Forelimb muscle (tissue), 1 donor: ENCODE measurements at regions not wholly inside any gene's neighbourhood (a gene's known extent, or its start where the extent isn't known, plus 50 kb on each side); places are given as distances from the start of the nearest gene placed in this dataset.

Source experiments
- DNase-seq: peaks from one replicate; pipeline ENCODE4 v3.0.0-alpha.2; 2013; ENCODE audit warnings: low read depth

GRCh38 chr18:40387130-40387787 lies 1567.8 kb upstream of the PIK3C3 start:
- no peak for DNase-seq

- no peak for DNase-seq
These were observed 1572.8 kb upstream of the PIK3C3 start for GRCh38 chr18:40382197-40382596.

DNA sequence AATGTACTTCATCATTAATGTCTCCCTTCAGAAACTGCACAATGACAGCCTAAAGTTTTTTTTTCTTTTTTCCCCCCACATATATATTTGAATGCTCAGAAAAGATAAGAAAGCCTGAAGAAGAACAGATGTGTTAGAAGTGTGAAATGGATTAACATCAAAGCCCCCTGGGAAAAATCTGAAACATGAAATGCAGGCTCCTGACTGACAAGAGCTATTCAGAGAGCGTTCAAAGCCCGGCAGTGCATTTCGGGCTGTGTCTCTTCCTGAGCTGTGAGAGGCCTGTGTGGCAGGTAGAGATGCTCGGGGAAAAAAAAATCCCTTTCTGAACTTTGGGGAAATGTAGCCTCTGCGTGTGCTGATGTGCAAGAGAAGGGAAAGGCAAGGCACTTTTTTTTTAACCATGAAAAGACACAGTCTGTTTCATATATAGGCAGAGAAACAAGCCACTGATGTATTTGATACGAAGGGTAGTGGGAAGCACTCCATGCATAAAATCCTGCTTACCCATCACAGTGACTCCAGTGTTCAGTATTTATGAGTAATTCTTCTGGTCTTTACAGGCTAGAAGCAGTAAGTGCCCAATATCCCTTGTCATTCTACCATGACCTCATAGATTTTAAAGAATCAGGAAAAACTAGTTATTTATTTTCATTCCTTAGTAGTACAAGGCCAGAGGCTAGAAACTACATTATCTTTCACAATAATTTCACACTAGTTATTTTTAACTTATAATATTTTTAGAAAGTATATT lies 1574.2 kb upstream of the PIK3C3 start:
- no peak for DNase-seq

DNA sequence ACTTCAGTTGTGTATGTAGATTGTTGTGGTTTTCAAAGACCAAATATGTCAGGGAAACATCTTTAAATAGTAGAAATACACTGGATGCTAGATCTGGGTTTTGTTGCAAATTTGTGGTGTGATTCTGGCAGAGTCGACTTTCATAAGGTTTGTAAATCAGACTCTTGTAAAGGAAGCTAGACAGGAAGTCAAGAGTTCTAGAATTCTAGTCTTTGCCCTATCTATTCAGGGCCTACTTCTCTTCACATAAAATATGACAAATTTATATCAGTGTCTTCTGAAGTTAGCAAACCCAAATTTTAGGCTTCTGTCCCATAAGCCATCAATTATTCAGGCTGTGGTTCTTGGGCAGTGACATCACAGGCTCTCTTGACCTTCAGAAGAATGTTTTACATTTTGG lies 1579.2 kb upstream of the PIK3C3 start:
- DNase-seq, result no peak

DNA sequence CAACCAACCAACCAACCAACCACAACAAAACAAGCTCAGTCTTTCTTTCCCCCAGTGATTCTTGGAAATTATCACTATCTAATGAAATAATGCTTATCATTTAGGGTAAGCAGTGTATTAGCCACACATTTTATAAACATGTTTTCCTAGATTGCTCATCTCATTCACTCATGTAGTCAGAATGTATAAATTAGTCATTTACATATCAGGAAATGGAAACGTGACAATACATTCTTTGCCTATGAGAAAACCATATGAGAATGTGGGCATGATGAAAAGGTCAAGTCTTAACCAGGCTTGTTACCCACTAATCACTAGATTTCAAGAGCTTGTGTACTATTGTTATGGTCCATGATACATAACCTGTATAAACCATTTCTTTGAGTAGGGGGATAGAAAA lies 1583.4 kb upstream of the PIK3C3 start:
- DNase-seq, result no peak

DNA sequence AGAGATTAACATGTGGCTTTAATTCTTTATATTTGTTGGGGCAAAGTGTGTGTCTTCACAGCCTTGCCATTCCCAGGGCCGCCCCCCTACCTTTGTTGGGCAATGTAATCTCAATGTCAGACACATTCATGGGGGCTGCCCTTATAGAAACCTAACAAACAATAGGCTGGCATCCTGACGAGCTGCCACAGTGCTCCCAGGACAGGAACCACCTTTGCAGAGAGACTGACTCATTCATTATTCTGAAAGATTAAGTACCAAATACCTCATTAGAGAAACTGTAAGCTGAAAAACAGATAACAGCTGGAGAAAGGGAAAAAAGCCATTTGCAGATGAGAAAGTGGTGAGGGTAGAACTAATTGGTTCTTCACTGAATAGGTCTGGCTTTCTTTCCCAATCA lies 1587.5 kb upstream of the PIK3C3 start:
- DNase-seq, result no peak

DNA sequence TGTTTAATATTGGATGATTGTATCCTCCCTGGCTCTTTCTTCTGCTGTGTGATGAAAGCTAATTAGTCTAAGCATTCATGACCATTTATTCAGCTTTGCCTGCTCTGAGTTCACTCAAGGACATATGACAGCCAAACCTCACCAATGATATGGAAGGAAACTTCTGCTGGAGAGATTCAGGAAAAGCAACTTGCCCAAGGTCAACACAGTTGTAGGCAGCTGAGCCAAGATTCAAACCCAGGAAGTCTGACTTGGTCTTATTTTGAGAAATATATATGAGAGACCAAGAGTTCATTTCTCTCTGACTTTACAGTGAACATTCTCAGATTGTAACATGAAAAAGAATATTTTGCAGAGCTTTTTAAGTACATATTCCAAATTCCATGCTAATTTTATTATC lies 1588.5 kb upstream of the PIK3C3 start:
- no peak for DNase-seq

DNA sequence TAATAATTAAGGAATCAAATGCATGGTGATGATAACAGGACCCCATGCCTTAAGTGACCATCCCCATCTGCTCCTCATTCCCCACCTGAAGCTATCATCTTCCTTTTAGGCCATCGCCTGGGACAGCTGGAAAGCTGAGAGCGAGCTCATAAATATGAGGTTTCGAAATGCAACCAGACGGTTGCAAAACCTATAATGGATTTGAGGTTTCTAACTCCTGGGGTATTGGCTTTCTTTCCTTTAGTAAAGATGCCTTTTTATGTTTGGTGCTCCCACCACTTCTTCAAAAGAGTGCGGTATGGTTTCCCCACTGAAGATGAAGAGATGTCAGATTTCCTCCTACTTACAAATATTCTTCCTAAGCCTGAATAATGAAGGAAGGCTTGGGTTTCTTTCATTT lies 1589.5 kb upstream of the PIK3C3 start:
- no peak for DNase-seq

DNA sequence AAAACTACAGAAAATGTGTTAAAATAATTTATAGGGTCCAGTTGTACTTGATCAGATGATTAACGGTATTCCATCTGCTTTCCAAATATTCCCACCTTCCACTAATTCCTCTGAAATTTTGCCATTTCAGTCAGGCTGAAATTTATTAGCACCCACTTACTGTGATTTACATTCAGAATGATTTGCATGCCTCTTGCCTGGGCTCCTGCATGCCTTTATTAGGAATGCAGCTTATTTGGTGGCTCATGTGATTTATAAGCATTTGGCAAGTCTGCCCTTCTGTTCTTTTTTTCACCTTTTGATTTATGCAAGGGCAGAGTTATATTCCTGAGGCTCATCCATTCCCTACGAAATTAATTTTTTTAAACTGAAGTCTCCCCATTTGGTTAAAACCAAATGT lies 1594.5 kb upstream of the PIK3C3 start:
- no peak for DNase-seq

GRCh38 chr18:40357536-40357935 lies 1597.5 kb upstream of the PIK3C3 start:
- no peak for DNase-seq

GRCh38 chr18:40356168-40356567 lies 1598.9 kb upstream of the PIK3C3 start:
- no peak for DNase-seq

DNA sequence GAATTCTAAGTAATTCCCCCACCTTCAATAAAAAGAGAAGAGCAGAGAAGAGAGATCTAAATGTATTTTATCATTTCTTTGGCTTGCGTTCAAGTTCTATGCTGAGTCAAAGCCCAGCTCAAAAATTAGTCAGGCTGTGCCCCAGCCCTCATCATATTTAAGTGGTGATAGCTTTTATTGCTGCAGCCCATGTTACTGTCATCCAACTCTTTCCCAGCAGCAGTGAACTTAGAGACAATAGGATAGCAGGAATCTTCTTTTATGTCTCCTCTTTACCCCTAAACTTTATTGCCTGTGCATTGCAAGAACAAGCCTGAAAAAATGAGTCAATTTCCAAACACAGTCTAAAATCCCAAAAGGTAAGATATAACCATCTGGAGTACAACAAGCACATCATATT lies 1599.3 kb upstream of the PIK3C3 start:
- DNase-seq, result no peak

DNA sequence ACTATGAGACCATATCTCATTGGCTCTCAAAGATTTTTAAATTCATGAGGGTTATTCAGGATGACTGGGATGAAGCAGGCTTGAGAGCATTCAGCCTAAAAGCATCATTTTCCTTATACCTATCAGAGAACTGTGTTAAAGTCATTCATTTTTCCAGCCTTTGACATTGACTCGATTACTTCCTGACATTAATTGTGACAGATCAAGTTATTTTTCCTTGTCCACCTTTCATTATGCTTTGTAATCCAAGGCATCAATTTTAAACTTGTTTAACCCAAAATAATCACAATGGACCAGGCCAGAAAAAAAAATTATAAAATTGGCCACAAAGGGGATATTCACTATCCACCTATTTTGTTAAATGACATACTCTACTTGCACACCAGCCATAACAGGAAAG lies 1606.8 kb upstream of the PIK3C3 start:
- DNase-seq, result no peak

DNA sequence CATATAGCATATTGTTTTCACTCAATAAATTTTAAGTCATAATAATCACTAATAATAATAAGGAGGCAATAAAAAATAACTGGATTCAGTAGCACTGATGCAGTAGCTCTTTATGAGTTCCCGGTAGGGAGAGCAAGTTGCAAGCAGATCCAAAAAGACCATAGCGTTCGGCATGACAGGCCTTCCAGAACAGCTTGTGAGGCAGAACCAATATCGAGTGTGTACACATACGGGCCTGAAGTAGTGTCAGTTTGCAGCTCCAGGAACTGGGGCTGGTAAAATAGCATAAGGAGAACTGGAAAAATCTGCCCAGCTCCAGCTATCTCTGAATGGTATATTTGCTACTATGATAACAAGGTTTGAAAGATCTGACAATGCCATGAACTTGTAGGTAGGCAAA lies 1607.8 kb upstream of the PIK3C3 start:
- no peak for DNase-seq

DNA sequence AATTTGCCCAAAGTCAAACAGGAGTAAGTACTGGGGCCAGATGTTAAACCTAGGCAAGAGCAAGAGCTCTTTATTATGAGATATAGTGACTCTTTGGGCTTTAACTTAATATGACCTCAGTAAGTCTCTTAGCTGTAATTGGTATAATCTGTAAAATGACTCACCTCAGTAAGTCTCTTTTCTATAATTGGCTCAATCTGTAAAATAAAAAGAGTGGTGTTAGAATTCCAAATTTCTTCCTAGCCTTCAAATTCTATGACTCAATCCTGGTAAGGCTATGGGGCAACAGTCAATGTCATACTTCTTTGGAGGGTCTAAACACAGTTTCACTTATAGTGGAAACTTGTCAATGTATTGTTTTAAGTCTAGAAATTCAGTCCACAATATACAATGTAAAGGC lies 1608.9 kb upstream of the PIK3C3 start:
- DNase-seq, result no peak

- DNase-seq, result no peak
These were observed 1613.3 kb upstream of the PIK3C3 start for GRCh38 chr18:40341701-40342100.

GRCh38 chr18:40338284-40338683 lies 1616.8 kb upstream of the PIK3C3 start:
- no peak for DNase-seq

DNA sequence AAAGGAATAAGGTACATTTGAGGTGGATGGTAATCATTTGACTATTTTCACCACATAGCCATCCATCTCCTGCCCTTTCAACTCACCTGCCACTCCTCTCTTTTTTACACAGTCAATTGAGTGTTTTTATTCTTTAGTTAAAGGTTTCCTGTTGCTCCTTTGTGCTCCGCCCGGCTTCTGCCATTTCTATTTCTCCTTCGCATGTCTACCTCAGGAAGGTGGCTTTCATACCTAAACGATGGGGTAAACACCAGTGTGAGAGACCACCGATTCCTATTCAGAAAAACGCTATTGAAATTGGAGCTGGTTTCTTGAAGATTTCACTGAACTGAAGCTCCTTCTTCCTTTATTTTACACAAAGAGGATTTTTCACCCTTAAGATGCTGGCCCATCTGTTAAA lies 1628.0 kb upstream of the PIK3C3 start:
- no peak for DNase-seq

DNA sequence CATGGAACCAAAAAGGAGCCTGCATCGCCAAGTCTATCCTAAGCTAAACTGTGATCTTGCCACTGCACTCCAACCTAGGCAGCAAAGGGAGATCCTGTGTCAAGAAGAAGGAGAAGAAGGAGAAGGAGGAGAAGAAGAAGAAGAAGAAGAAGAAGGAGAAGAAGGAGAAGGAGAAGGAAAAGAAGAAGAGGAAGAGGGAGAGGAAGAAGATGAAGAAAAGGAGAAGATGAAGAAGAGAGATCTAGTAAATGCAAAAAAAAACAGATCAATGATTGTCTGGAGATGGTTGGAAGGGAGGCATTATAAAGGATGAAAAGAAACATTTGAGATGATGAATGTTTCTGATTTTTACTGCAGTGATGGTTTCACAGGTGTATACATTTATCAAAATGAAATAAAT lies 1629.0 kb upstream of the PIK3C3 start:
- no peak for DNase-seq

DNA sequence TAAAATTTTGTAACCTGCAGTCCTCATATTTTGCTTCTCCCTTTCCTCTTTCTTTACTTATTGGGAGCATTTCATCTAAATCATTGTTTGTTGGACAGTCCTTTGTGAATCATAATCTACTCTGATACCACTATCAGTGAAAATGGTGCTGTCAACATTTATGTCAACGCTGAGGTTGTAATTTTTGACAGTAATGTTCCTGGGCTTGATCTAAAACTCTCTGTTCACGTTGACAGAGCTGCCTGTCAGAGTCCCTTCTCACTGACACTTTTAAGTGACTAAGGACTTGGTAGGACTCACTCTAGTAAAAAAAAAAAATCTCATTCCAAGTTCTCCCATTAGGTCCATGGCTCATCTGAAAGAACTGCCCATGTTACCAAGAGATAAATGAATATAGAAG lies 1640.8 kb upstream of the PIK3C3 start:
- no peak for DNase-seq

DNA sequence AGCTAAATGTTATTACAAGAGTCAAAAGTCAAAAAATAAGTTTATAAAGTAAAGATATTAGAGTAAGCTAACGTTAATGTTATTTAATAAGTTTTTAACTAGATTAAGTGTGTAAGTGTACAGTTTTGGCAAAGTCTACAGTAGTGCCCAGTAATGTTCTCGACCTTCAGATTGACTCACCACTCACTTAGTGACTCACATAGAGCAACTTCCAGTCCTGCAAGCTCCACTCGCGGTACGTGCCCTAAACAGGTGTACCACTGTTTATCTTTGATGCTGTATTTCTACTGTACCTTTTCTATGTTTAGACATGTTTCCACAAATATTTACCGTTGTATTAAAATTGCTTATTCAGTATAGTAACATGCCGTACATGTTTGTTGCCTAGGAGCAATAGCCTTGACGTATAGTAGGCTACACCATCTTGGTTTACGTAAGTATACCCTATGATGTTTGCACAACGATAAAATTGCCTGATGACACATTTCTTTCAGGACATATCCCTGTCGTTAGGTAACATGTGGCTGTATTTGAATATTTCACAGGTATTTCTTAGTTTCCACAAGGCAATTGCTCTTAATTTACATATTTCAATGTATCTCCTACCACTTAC lies 1641.9 kb upstream of the PIK3C3 start:
- no peak for DNase-seq

DNA sequence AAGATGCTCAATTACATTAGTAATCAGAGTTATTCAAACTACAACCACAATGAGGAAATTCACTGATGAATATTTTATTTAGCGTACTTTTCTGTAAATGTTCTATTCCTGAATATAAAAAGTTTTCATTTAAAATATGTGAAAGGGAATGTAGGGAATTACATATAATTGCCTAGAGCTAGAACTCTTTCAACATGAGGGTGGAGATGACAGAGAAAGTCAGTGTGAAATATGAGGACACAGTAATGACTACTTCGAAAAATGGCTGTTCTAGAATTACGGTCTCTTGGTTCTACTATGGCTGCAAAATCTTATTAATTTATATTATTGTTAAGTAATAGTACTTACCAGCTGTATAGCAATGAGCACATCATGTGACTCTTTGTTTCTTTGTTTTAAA lies 1647.4 kb upstream of the PIK3C3 start:
- no peak for DNase-seq

DNA sequence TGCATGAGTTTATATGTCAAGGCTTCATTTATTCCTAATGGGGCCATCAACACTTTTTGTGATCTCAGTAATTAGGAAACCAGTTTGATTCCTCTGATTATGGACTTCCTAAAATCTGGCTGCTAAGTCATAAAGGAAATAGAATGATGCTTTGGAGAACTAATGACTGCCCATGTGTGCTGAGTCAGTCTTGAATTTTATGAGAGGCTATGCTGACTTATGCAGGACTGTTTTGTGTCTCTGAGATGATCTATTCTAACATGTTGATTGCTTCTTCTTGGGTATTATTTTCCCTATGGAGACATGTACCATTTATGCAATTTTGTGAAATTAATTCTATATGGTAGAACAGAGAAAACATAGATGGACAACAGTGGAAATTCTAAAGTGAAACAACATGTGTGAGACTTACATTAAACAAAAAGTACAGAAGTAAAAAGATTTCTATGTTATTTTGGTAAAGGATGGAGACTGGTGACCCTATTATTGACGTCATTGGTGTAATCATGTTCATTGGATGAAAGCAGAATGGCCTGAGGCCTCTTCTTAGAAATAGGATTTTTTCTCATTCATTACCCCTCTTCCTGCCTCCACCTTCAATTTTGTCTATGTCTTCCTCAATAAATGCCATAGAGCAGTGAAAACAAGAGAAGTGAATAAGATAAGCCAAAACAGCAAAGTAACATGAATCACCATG lies 1658.2 kb upstream of the PIK3C3 start:
- no peak for DNase-seq
